ENCODE measurements at regions not wholly inside any gene's neighbourhood (a gene's known extent, or its start where the extent isn't known, plus 50 kb on each side); places are given as distances from the start of the nearest gene placed in this dataset.

DNA sequence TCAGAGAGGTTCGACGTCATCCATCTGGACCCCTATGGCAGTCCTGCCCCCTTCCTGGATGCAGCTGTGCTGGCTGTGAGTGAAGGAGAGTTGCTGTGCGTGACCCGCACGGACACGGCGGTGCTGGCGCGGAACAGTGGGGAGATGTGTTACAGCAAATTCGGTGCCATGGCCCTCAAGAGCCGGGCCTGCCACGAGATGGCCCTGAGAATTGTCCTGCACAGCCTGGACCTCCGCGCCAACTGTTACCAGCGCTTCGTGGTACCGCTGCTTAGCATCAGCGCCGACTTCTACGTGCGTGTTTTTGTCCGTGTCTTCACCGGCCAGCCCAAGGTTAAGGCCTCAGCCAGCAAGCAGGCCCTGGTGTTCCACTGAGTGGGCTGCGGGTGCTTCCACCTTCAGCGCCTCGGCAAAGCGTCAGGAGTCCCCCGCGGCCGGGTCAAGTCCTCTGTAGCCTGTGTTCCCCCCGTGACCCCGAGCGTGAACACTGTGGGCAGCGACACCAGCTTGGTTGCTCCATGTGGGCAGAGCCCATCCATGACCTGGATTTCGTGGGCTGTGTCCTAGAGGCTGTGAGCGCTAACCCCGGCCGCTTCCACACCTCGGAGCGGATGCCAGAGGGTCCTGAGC lies 186.7 kb upstream of the SLITRK2 start:
- no peaks in the 10 kb centered on the region for H3K36me3 ChIP-seq (ENCODE audit: control insufficient read depth, insufficient read depth, low read length)
- no peak overlapping the region for H3K27ac ChIP-seq (ENCODE audit: low read depth, low read length)
- no peaks in the 10 kb centered on the region for H3K4me1 ChIP-seq (ENCODE audit: control insufficient read depth, insufficient read depth, low read length)
- peaks cover 7% of the 10 kb centered on the region; the same call in 1 of the 2 replicates for H3K9me3 ChIP-seq (ENCODE audit: control insufficient read depth, insufficient read depth, low read depth, low read length)
- H3K4me3 ChIP-seq (ENCODE audit: low read depth, low read length): no peak overlapping the region
- no peak overlapping the region for H3K9ac ChIP-seq (ENCODE audit: low read length)
- H3K27me3 ChIP-seq (ENCODE audit: control insufficient read depth, insufficient read depth, low read length): no peaks in the 10 kb centered on the region; the same call in 1 of the 2 replicates

DNA sequence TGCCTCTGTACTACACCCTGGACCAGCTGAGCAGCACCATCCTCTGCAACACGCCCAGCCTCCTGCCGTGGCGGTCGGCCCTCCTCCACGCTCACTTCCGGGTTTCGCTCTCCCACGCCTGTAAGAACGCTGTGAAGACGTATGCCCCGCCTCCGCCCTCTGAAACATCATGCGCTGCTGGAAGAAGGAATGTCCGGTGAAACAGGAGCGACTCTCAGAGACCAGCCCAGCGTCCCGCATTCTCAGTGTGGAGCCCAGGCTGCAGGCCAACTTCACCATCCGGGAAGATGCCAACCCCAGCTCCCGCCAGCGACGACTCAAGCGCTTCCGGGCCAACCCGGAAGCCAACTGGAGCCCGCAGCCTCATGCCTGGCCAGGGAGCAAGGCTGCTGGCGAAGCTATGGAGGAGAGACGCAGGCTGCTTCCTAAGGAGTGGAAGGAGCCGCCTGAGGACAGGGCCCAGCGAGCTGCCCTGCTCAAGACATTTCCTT lies 186.1 kb upstream of the SLITRK2 start:
- Histone ChIP-seq H3K36me3 (ENCODE audit: control insufficient read depth, insufficient read depth, low read length) (no peaks in the 10 kb centered on the region), H3K9me3 (ENCODE audit: control insufficient read depth, insufficient read depth, low read depth, low read length) (peaks cover 7% of the 10 kb centered on the region; the same call in 1 of the 2 replicates), H3K4me1 (ENCODE audit: control insufficient read depth, insufficient read depth, low read length) (no peaks in the 10 kb centered on the region), H3K4me3 (ENCODE audit: low read depth, low read length) (no peak overlapping the region), H3K9ac (ENCODE audit: low read length) (no peak overlapping the region), H3K27ac (ENCODE audit: low read depth, low read length) (no peak overlapping the region), H3K27me3 (ENCODE audit: control insufficient read depth, insufficient read depth, low read length) (no peaks in the 10 kb centered on the region; the same call in 1 of the 2 replicates)

DNA sequence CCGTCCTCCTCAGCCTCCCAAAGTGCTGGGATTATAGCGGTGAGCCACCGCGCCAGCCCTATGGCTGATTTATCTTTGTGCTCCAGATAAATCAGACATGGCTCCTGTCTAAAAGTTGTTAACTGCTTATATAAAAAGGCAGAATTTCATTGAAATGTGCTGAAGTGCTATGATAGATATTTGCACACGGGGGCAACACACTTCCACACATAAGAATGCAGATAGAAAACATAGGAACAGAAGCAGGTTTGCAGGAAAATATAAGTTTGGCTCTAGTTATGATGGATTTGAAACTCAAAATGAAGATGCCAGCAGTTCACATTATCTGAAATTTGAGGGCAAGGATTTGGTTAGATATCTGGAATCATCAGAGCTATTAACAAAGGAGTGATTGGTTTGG lies 163.1 kb upstream of the SLITRK2 start:
- H3K9ac ChIP-seq (ENCODE audit: low read length): no peak overlapping the region
- H3K36me3 ChIP-seq (ENCODE audit: control insufficient read depth, insufficient read depth, low read length): no peaks in the 10 kb centered on the region
- H3K4me3 ChIP-seq (ENCODE audit: low read depth, low read length): no peak overlapping the region
- no peaks in the 10 kb centered on the region; the same call in 1 of the 2 replicates for H3K27me3 ChIP-seq (ENCODE audit: control insufficient read depth, insufficient read depth, low read length)
- peaks cover 4% of the 10 kb centered on the region; the same call in 1 of the 2 replicates for H3K9me3 ChIP-seq (ENCODE audit: control insufficient read depth, insufficient read depth, low read depth, low read length)
- no peak overlapping the region for H3K27ac ChIP-seq (ENCODE audit: low read depth, low read length)
- no peaks in the 10 kb centered on the region for H3K4me1 ChIP-seq (ENCODE audit: control insufficient read depth, insufficient read depth, low read length)

DNA sequence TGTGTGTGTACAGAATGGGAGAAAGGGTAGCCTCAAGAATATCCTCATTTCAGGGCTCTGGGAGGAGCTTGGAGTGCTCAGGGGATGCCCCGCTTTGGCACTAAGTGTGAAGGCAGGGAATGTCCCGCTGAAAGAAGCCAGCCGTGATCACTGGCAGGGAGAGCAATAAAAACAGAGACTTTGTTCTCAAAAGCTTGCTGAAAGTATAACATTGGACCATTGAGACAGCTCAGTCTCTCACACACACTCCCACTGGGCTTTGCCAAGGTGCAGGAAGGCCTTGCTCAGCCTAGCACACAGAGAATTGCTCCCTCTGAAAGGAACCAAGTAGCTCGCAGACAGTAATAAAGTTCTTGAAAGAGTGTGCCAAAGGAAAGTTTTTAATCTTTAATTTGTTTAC lies 143.8 kb upstream of the SLITRK2 start:
- no peaks in the 10 kb centered on the region for H3K9me3 ChIP-seq (ENCODE audit: control insufficient read depth, insufficient read depth, low read depth, low read length)
- no peak overlapping the region for H3K27ac ChIP-seq (ENCODE audit: low read depth, low read length)
- no peaks in the 10 kb centered on the region; the same call in 1 of the 2 replicates for H3K27me3 ChIP-seq (ENCODE audit: control insufficient read depth, insufficient read depth, low read length)
- no peaks in the 10 kb centered on the region for H3K4me1 ChIP-seq (ENCODE audit: control insufficient read depth, insufficient read depth, low read length)
- no peak overlapping the region for H3K9ac ChIP-seq (ENCODE audit: low read length)
- H3K4me3 ChIP-seq (ENCODE audit: low read depth, low read length): no peak overlapping the region
- no peaks in the 10 kb centered on the region for H3K36me3 ChIP-seq (ENCODE audit: control insufficient read depth, insufficient read depth, low read length)

DNA sequence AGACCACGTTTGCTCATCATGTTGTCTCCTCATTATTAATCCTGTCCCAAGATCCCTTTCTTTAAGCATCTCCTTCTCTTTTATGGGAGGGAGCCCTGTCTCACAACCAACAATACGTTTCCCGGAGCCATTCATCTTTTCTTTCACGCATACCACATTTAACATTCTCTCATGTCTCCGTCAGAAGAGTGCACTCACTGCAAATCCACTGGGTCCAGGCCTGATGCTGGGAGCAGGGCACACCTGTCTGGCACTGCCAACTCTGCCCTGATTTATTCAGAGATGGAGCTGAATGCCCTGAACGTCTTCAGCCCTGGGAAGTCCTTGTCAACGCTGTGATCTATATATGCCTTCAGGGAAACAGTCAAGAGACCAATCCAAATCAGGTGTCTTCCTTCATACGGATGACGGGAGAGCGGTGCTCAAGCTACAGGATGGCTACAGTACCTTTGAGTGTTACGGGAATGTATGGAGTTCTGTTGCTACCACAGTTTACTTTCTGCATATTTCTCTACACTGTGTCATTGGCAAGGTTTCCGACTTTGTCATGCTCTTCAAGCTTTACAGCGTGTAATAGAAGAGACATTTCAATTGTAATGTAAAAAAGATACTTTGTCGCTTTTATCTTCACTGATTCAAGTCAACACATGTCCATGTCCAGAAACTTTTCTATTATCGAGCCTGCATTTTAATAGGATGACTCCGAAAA lies 140.4 kb upstream of the SLITRK2 start:
- H3K9ac ChIP-seq (ENCODE audit: low read length): no peak overlapping the region
- H3K27me3 ChIP-seq (ENCODE audit: control insufficient read depth, insufficient read depth, low read length): no peaks in the 10 kb centered on the region; the same call in 1 of the 2 replicates
- H3K27ac ChIP-seq (ENCODE audit: low read depth, low read length): no peak overlapping the region
- H3K36me3 ChIP-seq (ENCODE audit: control insufficient read depth, insufficient read depth, low read length): no peaks in the 10 kb centered on the region
- H3K4me3 ChIP-seq (ENCODE audit: low read depth, low read length): no peak overlapping the region
- no peaks in the 10 kb centered on the region for H3K4me1 ChIP-seq (ENCODE audit: control insufficient read depth, insufficient read depth, low read length)
- H3K9me3 ChIP-seq (ENCODE audit: control insufficient read depth, insufficient read depth, low read depth, low read length): no peaks in the 10 kb centered on the region

DNA sequence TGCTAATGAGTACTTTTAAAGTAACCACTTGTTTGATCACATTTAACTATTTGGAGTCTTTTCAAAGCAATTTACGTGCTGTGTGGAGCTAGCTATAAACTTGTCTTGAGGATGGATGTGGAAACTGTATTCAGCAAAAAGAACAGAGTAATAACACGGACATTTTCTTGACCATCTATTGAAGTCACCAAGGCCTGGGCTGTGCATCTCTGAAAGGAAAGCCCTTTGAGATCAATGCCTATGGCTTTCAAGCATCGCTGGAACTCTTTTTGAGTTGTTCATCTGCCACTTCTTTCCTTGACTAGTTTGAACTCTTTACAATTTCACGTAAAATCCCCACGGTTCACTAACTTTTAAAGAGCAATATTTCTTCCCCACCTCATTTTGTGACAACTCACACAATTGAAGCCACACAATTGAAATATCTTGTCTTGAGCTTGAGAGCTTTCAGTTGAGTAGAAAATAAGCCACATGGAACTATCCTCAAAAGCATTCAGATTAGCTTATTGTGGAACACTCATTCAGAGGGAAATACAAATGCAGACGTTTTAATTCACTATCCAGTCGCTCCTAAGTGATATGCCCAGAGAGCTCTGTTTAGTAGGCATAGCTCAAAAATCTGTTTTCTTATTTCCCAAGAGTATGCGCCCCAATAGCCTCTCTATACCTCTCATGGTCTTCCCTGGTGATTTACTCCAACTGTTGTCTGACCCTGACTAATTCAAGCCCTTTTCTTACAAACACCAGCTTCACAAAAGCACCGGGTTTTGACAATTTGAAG lies 134.9 kb upstream of the SLITRK2 start:
- Histone ChIP-seq H3K36me3 (ENCODE audit: control insufficient read depth, insufficient read depth, low read length) (no peaks in the 10 kb centered on the region), H3K27ac (ENCODE audit: low read depth, low read length) (no peak overlapping the region), H3K4me1 (ENCODE audit: control insufficient read depth, insufficient read depth, low read length) (no peaks in the 10 kb centered on the region), H3K4me3 (ENCODE audit: low read depth, low read length) (no peak overlapping the region), H3K27me3 (ENCODE audit: control insufficient read depth, insufficient read depth, low read length) (no peaks in the 10 kb centered on the region; the same call in 1 of the 2 replicates), H3K9me3 (ENCODE audit: control insufficient read depth, insufficient read depth, low read depth, low read length) (no peaks in the 10 kb centered on the region), H3K9ac (ENCODE audit: low read length) (no peak overlapping the region)

DNA sequence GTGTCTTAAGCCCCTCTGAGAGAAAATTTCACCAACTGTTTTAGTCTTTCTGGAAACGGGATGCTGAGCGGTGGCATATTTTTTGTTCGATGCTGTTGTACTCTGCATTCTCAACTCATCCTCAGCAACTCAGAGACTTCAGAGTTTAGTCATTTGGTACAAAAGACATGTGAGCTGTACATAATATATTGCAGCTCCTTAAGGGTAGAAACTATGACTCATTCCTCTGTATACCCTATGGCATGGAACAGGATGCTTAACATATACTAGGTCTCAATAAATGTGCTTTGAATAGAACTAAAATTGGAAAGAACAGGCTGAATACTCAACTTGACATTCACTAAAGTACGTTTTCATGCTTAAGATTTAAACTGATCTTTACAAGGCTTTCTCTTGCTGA lies 130.5 kb upstream of the SLITRK2 start:
- no peak overlapping the region for H3K9ac ChIP-seq (ENCODE audit: low read length)
- H3K27me3 ChIP-seq (ENCODE audit: control insufficient read depth, insufficient read depth, low read length): no peaks in the 10 kb centered on the region; the same call in 1 of the 2 replicates
- H3K27ac ChIP-seq (ENCODE audit: low read depth, low read length): no peak overlapping the region
- H3K9me3 ChIP-seq (ENCODE audit: control insufficient read depth, insufficient read depth, low read depth, low read length): no peaks in the 10 kb centered on the region
- no peaks in the 10 kb centered on the region for H3K36me3 ChIP-seq (ENCODE audit: control insufficient read depth, insufficient read depth, low read length)
- no peak overlapping the region for H3K4me3 ChIP-seq (ENCODE audit: low read depth, low read length)
- H3K4me1 ChIP-seq (ENCODE audit: control insufficient read depth, insufficient read depth, low read length): no peaks in the 10 kb centered on the region

DNA sequence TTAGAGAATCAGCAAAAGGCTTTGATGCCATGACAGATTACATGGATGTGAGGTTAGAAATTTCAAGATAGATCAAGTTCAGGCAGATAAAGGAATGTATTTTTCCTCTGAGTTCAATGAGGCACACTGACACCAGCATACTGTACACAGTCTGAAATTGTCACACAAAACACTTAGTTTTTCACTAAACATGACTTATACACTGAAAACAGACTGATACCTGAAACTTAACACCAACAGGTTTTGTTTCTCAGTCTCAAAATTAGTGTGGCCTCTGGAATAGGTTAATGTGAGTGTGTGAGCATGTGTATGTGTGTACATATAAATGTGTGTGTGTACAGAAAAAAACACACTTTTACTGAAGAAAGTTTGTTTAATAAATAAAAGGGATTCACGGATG lies 129.9 kb upstream of the SLITRK2 start:
- Histone ChIP-seq H3K27me3 (ENCODE audit: control insufficient read depth, insufficient read depth, low read length) (no peaks in the 10 kb centered on the region; the same call in 1 of the 2 replicates), H3K4me1 (ENCODE audit: control insufficient read depth, insufficient read depth, low read length) (no peaks in the 10 kb centered on the region), H3K9me3 (ENCODE audit: control insufficient read depth, insufficient read depth, low read depth, low read length) (no peaks in the 10 kb centered on the region), H3K27ac (ENCODE audit: low read depth, low read length) (no peak overlapping the region), H3K9ac (ENCODE audit: low read length) (no peak overlapping the region), H3K36me3 (ENCODE audit: control insufficient read depth, insufficient read depth, low read length) (no peaks in the 10 kb centered on the region), H3K4me3 (ENCODE audit: low read depth, low read length) (no peak overlapping the region)

DNA sequence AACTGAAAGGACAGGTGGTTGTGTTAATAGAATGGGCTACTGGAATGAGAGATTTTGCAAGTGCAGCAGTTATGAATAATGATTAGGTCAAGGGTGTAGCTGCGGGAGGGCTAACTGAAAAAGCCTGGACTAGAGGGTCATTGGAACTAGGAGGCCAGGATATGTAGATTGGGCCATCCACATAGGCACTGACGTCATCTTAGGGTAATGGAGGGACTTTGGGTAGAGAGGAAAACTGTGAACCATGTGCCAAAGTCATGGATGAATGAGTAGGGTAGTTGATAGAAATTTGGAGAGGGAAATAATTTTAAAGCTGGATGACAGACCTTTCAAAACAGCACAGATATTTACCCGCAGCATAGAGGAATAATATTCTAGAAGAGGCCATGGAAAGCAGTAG lies 123.6 kb upstream of the SLITRK2 start:
- H3K9me3 ChIP-seq (ENCODE audit: control insufficient read depth, insufficient read depth, low read depth, low read length): no peaks in the 10 kb centered on the region
- H3K27me3 ChIP-seq (ENCODE audit: control insufficient read depth, insufficient read depth, low read length): no peaks in the 10 kb centered on the region; the same call in 1 of the 2 replicates
- H3K27ac ChIP-seq (ENCODE audit: low read depth, low read length): no peak overlapping the region
- no peak overlapping the region for H3K4me3 ChIP-seq (ENCODE audit: low read depth, low read length)
- no peaks in the 10 kb centered on the region for H3K36me3 ChIP-seq (ENCODE audit: control insufficient read depth, insufficient read depth, low read length)
- no peak overlapping the region for H3K9ac ChIP-seq (ENCODE audit: low read length)
- no peaks in the 10 kb centered on the region for H3K4me1 ChIP-seq (ENCODE audit: control insufficient read depth, insufficient read depth, low read length)

DNA sequence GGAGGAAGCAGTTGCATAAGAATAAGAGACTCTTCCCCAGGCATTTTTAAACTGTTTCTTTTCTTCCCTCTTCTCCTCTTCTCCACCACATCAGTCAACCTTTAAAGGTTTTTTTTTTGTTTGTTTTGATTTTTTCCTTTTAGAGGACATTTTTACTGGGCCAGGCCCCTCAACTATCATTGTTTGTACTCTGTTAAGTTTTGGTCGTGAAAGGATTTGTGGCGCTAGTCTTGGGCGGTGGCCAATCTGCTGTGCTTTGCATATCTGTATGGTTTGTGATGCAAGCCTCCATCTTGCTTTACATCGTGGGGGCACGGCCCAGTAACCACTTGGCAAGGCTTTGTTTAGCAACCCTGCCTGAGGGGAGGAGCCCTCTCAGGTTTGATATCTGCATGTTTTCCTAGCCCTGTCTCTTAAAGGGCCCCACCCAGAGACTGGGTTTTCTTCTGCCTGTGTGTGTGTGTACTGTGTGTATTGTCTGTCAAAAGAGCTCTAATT lies 101.9 kb upstream of the SLITRK2 start:
- H3K9me3 ChIP-seq (ENCODE audit: control insufficient read depth, insufficient read depth, low read depth, low read length): no peaks in the 10 kb centered on the region
- peaks cover 25% of the 10 kb centered on the region for H3K4me1 ChIP-seq (ENCODE audit: control insufficient read depth, insufficient read depth, low read length)
- no peaks in the 10 kb centered on the region for H3K36me3 ChIP-seq (ENCODE audit: control insufficient read depth, insufficient read depth, low read length)
- H3K4me3 ChIP-seq (ENCODE audit: low read depth, low read length): 0 out of 2 replicates have a peak overlapping the region, but pooled peaks have one; percentile 3
- H3K27me3 ChIP-seq (ENCODE audit: control insufficient read depth, insufficient read depth, low read length): peaks cover 3% of the 10 kb centered on the region; the same call in 1 of the 2 replicates
- H3K27ac ChIP-seq (ENCODE audit: low read depth, low read length): peak overlapping the region; percentile 43; the same call in 1 of the 2 replicates
- H3K9ac ChIP-seq (ENCODE audit: low read length): no peak overlapping the region
